G401 (cell line): ENCODE measurements at regions not wholly inside any gene's neighbourhood (a gene's known extent, or its start where the extent isn't known, plus 50 kb on each side); places are given as distances from the start of the nearest gene placed in this dataset.
A peak's percentile ranks its signal among the peaks of the same experiment; 100 is the strongest.

ENCODE experiments used
- DNase-seq: peaks from one replicate; pipeline ENCODE4 v3.0.0-alpha.2; 2015; ENCODE audit warnings: low spot score
- in situ Hi-C: cut with HindIII; loops from 2 replicates; pipeline ENCODE4 v1.10.0; 2016; ENCODE audit warnings: low sequenced_read_pairs, mixed read lengths

DNA sequence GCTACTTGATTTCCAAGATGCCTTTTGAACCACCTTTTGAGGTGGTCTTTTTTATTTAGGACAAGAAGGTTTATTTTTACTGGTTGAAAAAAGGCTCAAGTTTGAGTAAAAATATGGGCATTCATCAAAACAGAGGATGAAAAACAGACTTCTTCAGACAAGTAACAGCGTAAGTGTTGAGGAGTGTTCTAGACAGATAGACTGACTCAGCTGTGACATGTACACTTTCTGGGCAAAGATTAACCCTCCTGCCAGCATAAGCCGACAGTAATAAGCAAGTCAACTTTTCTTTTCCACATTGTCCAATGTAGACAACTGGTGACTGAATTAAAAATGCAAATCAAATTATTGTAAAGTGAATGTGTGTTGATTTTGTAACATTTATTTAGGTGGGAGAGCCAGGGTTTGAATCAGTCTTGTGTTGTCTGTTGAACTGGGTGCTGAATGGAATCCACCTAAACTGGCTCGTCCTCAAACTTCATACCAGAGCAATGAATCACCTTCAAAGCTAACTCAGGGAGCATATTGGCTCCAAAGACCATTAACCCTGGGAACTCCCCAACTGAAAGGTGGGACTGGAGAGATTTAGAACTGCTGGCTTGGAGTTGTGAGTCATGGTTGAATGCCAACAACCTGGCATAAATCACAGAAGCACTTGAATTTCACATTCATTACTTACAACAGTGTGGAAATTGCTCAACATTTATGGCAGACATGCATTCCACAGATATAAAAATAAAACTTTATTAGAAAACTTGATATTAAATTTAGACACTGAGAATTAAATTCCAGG lies 377.0 kb downstream of the ETS1 start:
- in situ Hi-C loops = no loop called here
- no peak for DNase-seq

GRCh38 chr11:128209138-128209435 lies 378.3 kb downstream of the ETS1 start:
- DNase-seq = no peak
- in situ Hi-C loops = no loop called here

DNA sequence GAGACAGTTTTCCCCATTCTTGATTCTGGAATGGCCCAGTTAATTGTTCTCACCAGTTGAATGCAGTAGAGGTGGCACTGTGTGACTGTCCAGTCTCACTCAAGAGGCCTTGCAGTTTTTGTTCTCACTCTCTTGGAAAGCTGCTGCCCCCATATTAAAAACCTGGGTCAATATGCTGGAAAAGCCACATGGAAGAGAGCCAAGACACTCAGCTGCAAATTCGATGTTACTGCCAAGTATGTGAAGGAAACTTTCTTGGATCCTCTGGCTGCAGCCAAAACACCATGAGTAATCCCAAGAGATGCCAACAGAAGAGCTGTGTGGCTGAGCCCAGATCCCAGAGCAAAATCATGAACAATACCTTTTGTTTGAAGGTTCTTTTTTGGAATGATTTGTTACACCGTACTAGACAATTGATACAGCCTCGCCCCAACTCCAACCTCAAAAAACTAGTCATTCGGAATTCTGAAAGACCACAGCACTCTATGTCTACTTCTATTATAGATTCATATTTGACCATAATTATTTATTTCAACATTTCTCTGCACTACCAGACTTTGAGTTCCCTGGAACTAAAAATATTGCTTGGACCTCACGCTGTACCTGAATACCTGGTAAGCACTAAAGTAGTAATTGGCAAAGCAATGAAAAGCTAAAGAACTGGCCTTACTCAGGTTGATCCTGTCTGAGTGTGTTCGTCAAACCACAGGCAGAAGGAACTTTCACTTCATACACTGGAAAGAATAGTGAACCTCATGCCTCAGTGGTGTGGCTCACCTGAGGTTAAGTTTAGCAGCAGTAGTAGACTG lies 378.8 kb downstream of the ETS1 start:
- in situ Hi-C loops = no loop called here
- DNase-seq = peak; percentile 7

DNA sequence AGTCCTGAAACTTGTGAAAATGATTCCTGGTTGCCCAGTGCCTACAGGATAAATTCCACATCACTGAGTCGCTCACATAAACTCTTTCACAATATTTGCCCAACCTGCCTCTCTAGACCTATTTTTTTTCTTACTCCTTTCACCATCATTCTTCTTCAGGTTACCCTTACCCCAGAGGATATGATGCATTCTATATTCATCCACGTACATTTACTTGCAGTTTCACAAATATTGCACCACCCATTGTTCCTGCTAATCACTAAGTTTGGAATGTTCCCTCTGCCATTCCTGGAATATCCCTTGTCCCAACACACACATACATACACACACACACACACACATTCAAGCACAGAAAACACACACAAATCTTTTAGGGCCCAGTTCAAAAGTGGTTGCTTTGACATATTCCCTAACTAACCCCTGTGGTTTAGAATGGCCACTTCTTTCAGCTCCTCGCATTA lies 379.5 kb downstream of the ETS1 start:
- no peak for DNase-seq
- in situ Hi-C loops = no loop called here

GRCh38 chr11:128206461-128206860 lies 380.9 kb downstream of the ETS1 start:
- no peak for DNase-seq
- in situ Hi-C loops = no loop called here

- in situ Hi-C loops = no loop called here
- DNase-seq = no peak
Measured at GRCh38 chr11:128205796-128206195, 381.6 kb downstream of the ETS1 start.

DNA sequence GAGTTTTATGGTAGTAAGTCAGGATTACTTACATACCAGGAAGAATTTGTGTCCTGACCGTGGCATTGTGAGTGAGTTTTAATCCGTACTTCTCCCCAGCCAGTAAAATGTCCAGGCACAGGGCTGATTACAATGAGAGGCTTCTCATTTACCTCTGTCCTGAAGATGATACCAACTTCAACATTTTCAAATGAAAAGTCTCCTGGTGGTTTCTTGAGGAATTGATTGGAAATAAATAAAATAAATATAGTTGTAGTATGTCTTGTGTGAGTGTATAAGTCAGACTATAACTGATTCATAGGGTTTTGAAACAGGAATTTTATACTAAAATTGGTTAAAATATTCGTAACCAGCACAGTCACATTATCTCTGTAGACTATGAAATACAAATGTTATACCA lies 382.5 kb downstream of the ETS1 start:
- in situ Hi-C loops = no loop called here
- no peak for DNase-seq

DNA sequence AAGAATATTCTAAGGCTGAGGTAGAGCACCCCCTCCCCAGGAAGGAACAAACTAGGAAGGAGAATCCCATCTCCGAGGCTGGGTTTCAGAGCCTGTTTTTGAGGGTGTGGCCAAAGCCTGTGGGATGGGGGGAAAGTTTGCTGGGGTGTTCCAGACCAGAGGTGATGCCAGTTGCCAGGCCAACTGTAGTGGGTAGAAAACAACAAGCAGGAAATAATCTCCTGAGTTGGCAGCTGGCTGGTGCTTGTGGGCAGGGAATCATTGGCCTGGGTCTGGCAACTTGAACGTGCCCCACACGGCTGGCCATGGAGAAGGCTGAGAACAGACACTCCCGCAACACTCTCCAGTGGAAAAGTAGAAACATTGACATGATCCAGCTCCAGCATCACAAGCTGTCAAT lies 385.6 kb downstream of the ETS1 start:
- DNase-seq = no peak
- in situ Hi-C loops = no loop called here

- in situ Hi-C loops = no loop called here
- DNase-seq = no peak
Measured at GRCh38 chr11:128201009-128201408, 386.3 kb downstream of the ETS1 start.

- no peak for DNase-seq
- in situ Hi-C loops = no loop called here
Measured at GRCh38 chr11:128200467-128200866, 386.9 kb downstream of the ETS1 start.

DNA sequence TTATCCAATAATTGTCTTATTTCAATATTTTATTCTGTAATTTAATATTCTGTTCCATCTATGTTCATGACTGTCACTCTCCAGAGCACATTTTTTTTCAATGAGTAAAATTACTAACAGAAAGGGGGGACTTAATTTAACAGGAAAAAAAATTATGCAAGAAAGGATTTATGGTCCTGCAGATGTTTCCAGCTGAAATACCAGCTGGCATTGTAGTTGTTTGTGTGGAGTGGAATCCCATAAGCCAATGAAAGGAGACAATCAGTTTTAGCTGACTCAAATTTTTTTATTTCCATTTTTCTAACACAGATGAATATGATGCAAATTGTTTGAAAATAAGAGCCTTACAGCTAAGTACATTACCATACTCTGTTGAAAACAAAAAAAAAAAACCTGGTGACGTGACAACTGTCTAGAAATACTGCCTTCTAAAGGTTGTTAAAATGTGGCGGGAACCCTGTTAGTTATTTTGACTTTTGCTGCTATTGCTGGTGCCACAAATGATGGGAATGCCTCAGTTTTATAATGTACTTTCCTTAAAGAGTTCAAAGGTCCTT lies 389.1 kb downstream of the ETS1 start:
- DNase-seq = no peak
- in situ Hi-C loops = no loop called here

- in situ Hi-C loops = no loop called here
- DNase-seq = no peak
Measured at GRCh38 chr11:128196235-128196634, 391.1 kb downstream of the ETS1 start.

DNA sequence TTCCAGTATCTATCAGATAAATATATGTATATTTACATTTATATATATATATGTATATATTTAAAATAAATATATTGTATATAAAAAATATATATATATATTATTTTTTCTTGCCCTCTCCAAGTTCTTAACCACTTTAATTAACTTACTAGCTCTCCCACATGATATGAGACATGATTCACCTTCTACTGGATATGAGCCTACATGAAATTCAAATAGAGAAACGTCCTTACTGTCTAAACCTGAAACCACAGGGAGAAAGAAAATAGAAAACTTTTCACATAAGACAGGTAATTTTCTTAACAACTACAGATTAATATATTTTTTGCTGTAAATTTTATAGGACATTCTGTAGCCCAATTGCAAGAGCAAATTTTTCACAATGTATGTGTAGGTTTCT lies 391.6 kb downstream of the ETS1 start:
- no peak for DNase-seq
- in situ Hi-C loops = no loop called here

- no peak for DNase-seq
- in situ Hi-C loops = no loop called here
Measured at GRCh38 chr11:128195057-128195751, 392.2 kb downstream of the ETS1 start.

DNA sequence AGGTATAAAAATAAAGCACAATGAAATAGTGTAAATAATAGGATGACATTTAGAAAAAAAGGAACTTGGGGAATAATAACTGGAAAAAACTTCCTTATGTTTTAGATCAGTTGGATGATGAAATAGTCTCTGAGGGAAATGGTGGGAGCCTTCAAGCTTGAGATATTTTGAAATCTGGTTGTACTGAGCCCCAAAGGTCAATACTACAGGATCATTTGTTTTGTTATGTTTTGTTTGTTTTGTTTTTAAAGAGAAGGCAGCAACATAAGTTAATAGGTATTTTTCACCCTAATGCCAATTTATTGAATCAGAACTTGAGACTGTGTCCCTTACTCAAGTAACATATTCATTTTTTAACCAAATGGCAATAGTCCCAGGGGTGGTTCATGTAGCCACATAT lies 393.1 kb downstream of the ETS1 start:
- no peak for DNase-seq
- in situ Hi-C loops = no loop called here

DNA sequence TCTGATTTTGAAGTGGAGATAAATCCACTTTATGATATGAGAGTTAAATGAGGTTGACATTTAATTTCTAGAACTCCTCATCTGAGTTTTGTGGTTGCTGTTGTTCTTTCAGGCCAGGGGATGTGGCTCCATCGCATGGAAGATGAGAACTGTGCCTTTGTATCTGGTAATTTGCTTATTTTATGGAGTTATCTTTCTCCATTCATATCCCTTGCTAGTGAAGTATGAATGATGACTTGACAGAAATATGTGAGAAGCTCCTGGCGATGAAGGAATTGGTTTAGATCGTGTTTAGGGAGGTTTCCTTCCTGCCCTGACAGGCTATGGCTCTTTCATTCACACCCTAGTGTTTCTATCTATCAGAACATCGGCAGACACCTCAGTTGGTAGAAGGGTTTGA lies 393.7 kb downstream of the ETS1 start:
- in situ Hi-C loops = no loop called here
- DNase-seq = no peak

DNA sequence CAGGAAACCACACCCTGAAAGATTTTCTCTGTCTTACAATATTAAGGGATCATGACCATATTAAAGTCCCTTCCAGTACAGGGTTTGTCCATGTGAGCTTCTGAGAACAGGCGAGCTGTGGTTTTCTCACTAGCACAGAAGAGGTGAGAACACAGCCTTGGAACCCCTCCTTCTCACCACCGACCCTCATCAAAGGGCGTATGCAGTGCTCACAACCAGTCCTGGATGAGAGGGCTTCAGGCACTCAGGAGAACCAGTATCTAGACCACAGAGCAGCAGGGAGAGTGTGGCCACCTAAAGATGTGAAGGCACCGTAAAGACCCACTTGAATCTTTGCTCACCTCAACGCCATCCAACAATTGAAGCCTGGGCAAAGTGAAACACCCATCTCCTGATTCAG lies 397.0 kb downstream of the ETS1 start:
- no peak for DNase-seq
- in situ Hi-C loops = no loop called here

DNA sequence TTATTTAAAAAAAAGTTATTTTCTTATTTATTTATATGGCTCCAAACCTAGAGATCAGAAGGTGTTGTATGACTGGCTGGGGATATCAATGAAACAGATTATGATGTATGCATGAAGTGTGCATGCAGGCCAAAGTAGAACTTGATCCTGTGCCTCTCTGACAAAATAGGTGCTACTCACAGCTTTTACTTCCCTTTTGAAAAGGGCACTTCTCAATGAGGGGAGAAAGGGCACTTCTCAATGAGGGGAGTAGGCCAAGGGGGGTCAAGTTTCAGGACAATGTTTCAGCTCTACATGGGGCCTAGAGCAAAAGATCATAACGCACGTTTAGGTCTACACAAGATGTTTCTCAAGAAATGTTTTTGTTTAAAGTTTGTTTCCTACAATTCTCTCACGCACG lies 397.5 kb downstream of the ETS1 start:
- in situ Hi-C loops = no loop called here
- DNase-seq = no peak

GRCh38 chr11:128188346-128189004 lies 398.9 kb downstream of the ETS1 start:
- no peak for DNase-seq
- in situ Hi-C loops = no loop called here
